H9 (cell line): ENCODE measurements at regions not wholly inside any gene's neighbourhood (a gene's known extent, or its start where the extent isn't known, plus 50 kb on each side); places are given as distances from the start of the nearest gene placed in this dataset.

ENCODE experiments used
- DNase-seq: peaks from one replicate; pipeline ENCODE4 v3.0.0-alpha.2; 2017
- H2AFZ ChIP-seq: one replicate; pipeline ENCODE4 v1.6.1; 2013; ENCODE audit warnings: mild to moderate bottlenecking, low read length, control low read depth, moderate library complexity
- H2AK5ac ChIP-seq: 2 replicates; pipeline ENCODE4 v1.6.1; 2013; ENCODE audit warnings: low read length, control low read depth, mixed read lengths; ENCODE audit not compliant: insufficient read length
- H2BK120ac ChIP-seq: one replicate; pipeline ENCODE4 v1.6.1; 2013; ENCODE audit warnings: low read depth, mild to moderate bottlenecking, low read length, control low read depth, inconsistent platforms; ENCODE audit not compliant: poor library complexity, severe bottlenecking
- H2BK12ac ChIP-seq: 2 replicates; pipeline ENCODE4 v1.6.1; 2013; ENCODE audit warnings: low read length, control low read depth, mixed read lengths, low read depth; ENCODE audit not compliant: insufficient read length
- H2BK15ac ChIP-seq: 2 replicates; pipeline ENCODE4 v1.6.1; 2013; ENCODE audit warnings: low read depth, low read length, control low read depth
- H2BK20ac ChIP-seq: one replicate; pipeline ENCODE4 v1.6.1; 2013; ENCODE audit warnings: low read depth, mild to moderate bottlenecking, low read length, control low read depth, inconsistent platforms; ENCODE audit not compliant: poor library complexity, severe bottlenecking
- H2BK5ac ChIP-seq: 2 replicates; pipeline ENCODE4 v1.6.1; 2013; ENCODE audit warnings: low read length, control low read depth, mixed read lengths; ENCODE audit not compliant: insufficient read length
- H3K14ac ChIP-seq: 2 replicates; pipeline ENCODE4 v1.6.1; 2013; ENCODE audit warnings: low read length, control low read depth; ENCODE audit not compliant: insufficient read depth
- H3K18ac ChIP-seq: 2 replicates; pipeline ENCODE4 v1.6.1; 2013; ENCODE audit warnings: low read depth, mild to moderate bottlenecking, mixed read lengths, low read length, control low read depth; ENCODE audit not compliant: insufficient read length
- H3K23ac ChIP-seq: 2 replicates; pipeline ENCODE4 v1.6.1; 2013; ENCODE audit warnings: low read length, control low read depth, mixed read lengths, low read depth; ENCODE audit not compliant: insufficient read length
- H3K23me2 ChIP-seq: 2 replicates; pipeline ENCODE4 v1.6.1; 2013; ENCODE audit warnings: low read depth, mild to moderate bottlenecking, mixed read lengths, low read length, control low read depth; ENCODE audit not compliant: insufficient read length, poor library complexity, severe bottlenecking
- H3K27ac ChIP-seq: 2 replicates; pipeline ENCODE4 v1.5.1; 2013; ENCODE audit warnings: low read length, control low read depth, mixed read lengths, low read depth; ENCODE audit not compliant: insufficient read length
- H3K27me3 ChIP-seq: 2 replicates; pipeline ENCODE4 v1.6.1; 2013; ENCODE audit warnings: low read length, control low read depth, inconsistent platforms; ENCODE audit not compliant: insufficient read depth
- H3K4ac ChIP-seq: 2 replicates; pipeline ENCODE4 v1.6.1; 2013; ENCODE audit warnings: low read depth, mild to moderate bottlenecking, control low read depth, inconsistent platforms, low read length, moderate library complexity
- H3K4me1 ChIP-seq: 2 replicates; pipeline ENCODE4 v1.6.1; 2013; ENCODE audit warnings: low read length, control low read depth, inconsistent platforms; ENCODE audit not compliant: insufficient read depth
- H3K4me2 ChIP-seq: 2 replicates; pipeline ENCODE4 v1.6.1; 2013; ENCODE audit warnings: low read length, control low read depth, mixed read lengths; ENCODE audit not compliant: insufficient read length, insufficient read depth
- H3K56ac ChIP-seq: 2 replicates; pipeline ENCODE4 v1.6.1; 2013; ENCODE audit warnings: low read depth, mild to moderate bottlenecking, mixed read lengths, low read length, control low read depth; ENCODE audit not compliant: insufficient read length
- H3K79me1 ChIP-seq: 2 replicates; pipeline ENCODE4 v1.6.1; 2013; ENCODE audit warnings: low read depth, mild to moderate bottlenecking, moderate library complexity, low read length, control low read depth, inconsistent platforms; ENCODE audit not compliant: insufficient read depth, poor library complexity, severe bottlenecking
- H3K79me2 ChIP-seq: 2 replicates; pipeline ENCODE4 v1.6.1; 2013; ENCODE audit warnings: low read length, control low read depth, inconsistent platforms; ENCODE audit not compliant: insufficient read depth
- H3K9ac ChIP-seq: 2 replicates; pipeline ENCODE4 v1.6.1; 2013; ENCODE audit warnings: low read length, control low read depth, mixed read lengths; ENCODE audit not compliant: insufficient read length; ENCODE audit errors: extremely low read depth
- H3K9me3 ChIP-seq: one replicate; pipeline ENCODE4 v1.6.1; 2013; ENCODE audit warnings: low read depth, low read length, inconsistent platforms; ENCODE audit not compliant: control insufficient read depth
- H3T11ph ChIP-seq: one replicate; pipeline ENCODE4 v1.6.1; 2013; ENCODE audit warnings: mild to moderate bottlenecking, low read length, control low read depth, inconsistent platforms
- H4K20me1 ChIP-seq: one replicate; pipeline ENCODE4 v1.6.1; 2013; ENCODE audit not compliant: control insufficient read depth, insufficient read length, insufficient read depth
- H4K5ac ChIP-seq: 2 replicates; pipeline ENCODE4 v1.6.1; 2013; ENCODE audit warnings: low read depth, mild to moderate bottlenecking, mixed read lengths, low read length, control low read depth; ENCODE audit not compliant: insufficient read length
- H4K8ac ChIP-seq: replicated peaks from 2 replicates; pipeline ENCODE4 v1.6.1; 2013; ENCODE audit warnings: low read length, control low read depth, mixed read lengths, low read depth; ENCODE audit not compliant: insufficient read length
- H4K91ac ChIP-seq: 2 replicates; pipeline ENCODE4 v1.6.1; 2013; ENCODE audit warnings: low read depth, mild to moderate bottlenecking, moderate library complexity, mixed read lengths, low read length, control low read depth; ENCODE audit not compliant: insufficient read length
- H3K27ac Mint-ChIP-seq, 3 experiments: 2 replicates in 2 of 3; 3 replicates in 1 of 3; pipeline ENCODE4 v1.8.0; 2020 to 2021; ENCODE audit warnings: mixed read lengths in 3 of 3, mild to moderate bottlenecking in 1 of 3, moderate library complexity in 1 of 3
- H3K27me3 Mint-ChIP-seq: 2 replicates; pipeline ENCODE4 v1.8.0; 2021; ENCODE audit warnings: low read depth, mild to moderate bottlenecking, moderate library complexity, mixed read lengths
- H3K36me3 Mint-ChIP-seq, 3 experiments: 2 replicates in 2 of 3; 3 replicates in 1 of 3; pipeline ENCODE4 v1.8.0; 2020 to 2021; ENCODE audit warnings: low read depth in 3 of 3, mixed read lengths in 3 of 3; ENCODE audit not compliant: insufficient read depth in 1 of 3
- H3K4me1 Mint-ChIP-seq, 2 experiments: 2 replicates each; pipeline ENCODE4 v1.8.0; 2020; ENCODE audit warnings: mixed read lengths in 2 of 2
- H3K4me3 Mint-ChIP-seq, 2 experiments: 2 replicates in 1 of 2; 3 replicates in 1 of 2; pipeline ENCODE4 v1.8.0; 2020 to 2021; ENCODE audit warnings: mild to moderate bottlenecking in 2 of 2, mixed read lengths in 2 of 2, moderate library complexity in 1 of 2
- H3K9me3 Mint-ChIP-seq, 2 experiments: 2 replicates in 1 of 2; 3 replicates in 1 of 2; pipeline ENCODE4 v1.8.0; 2020; ENCODE audit warnings: mild to moderate bottlenecking in 2 of 2, mixed read lengths in 2 of 2, moderate library complexity in 1 of 2
- CTCF ChIP-seq: fragments of 200-600 bp; sonication (generic); conservative IDR thresholded peaks from 3 replicates; pipeline ENCODE4 v1.8.0; 2021; ENCODE audit warnings: antibody characterized with exemption, mild to moderate bottlenecking
- WGBS: extraction: QIAGEN DNeasy Blood & Tissue Kit; methylation state at CpG from one replicate; pipeline ENCODE4 v1.1.7; 2013; ENCODE audit warnings: missing lambda C conversion rate, low lambda C conversion rate, mixed read lengths; ENCODE audit not compliant: insufficient read length; ENCODE audit errors: extremely low coverage; 5-methylcytosine and 5-hydroxymethylcytosine counted together

GRCh38 chr3:61350782-61351309 lies 99.6 kb upstream of the FHIT start:
- Histone ChIP-seq H3K18ac (no peak overlapping the region), H2BK120ac (no peak overlapping the region), H3K79me2 (peaks cover 2% of the 10 kb centered on the region; the same call in 1 of the 2 replicates), H3K9me3 (no peaks in the 10 kb centered on the region), H3K23me2 (no peaks in the 10 kb centered on the region), H3K14ac (no peak overlapping the region), H3K9ac (no peak overlapping the region), H2BK15ac (no peak overlapping the region), H2BK5ac (no peak overlapping the region), H3K27ac (no peak overlapping the region), H2BK12ac (no peak overlapping the region), H4K5ac (no peak overlapping the region), H3K79me1 (no peaks in the 10 kb centered on the region), H2AK5ac (no peak overlapping the region), H3K4me1 (no peaks in the 10 kb centered on the region), H2AFZ (no peak overlapping the region), H3T11ph (no peak overlapping the region), H3K4me2 (no peak overlapping the region), H3K27me3 (no peaks in the 10 kb centered on the region), H4K8ac (no peak overlapping the region), H3K23ac (no peak overlapping the region), H2BK20ac (no peak overlapping the region), H4K91ac (no peak overlapping the region), H4K20me1 (no peaks in the 10 kb centered on the region), H3K56ac (no peak overlapping the region), H3K4ac (no peak overlapping the region)
- Mint-ChIP-seq H3K4me1 (no peaks in the 10 kb centered on the region), H3K27ac (no peak overlapping the region), H3K9me3 (no peaks in the 10 kb centered on the region), H3K27me3 (no peaks in the 10 kb centered on the region), H3K4me3 (no peak overlapping the region), H3K36me3 (no peaks in the 10 kb centered on the region)
- DNase-seq = no peak
- no CpG with 5 or more reads among the region's 6 CpGs for WGBS
- no peak for TF ChIP-seq CTCF
